ENCODE measurements at regions not wholly inside any gene's neighbourhood (a gene's known extent, or its start where the extent isn't known, plus 50 kb on each side); places are given as distances from the start of the nearest gene placed in this dataset.

GRCh38 chr5:82519558-82519957 is 241.4 kb upstream of the RPS23 start:
- Histone ChIP-seq H3K4me1 (ENCODE audit: insufficient read depth, poor library complexity, severe bottlenecking) (no peaks in the 10 kb centered on the region), H3K27ac (ENCODE audit: poor library complexity, severe bottlenecking) (no peak overlapping the region), H3K36me3 (ENCODE audit: low read depth) (no peaks in the 10 kb centered on the region), H3K9me3 (ENCODE audit: severe bottlenecking) (no peaks in the 10 kb centered on the region), H3K4me3 (ENCODE audit: severe bottlenecking) (no peak overlapping the region), H3K27me3 (ENCODE audit: insufficient read depth, poor library complexity, severe bottlenecking) (no peaks in the 10 kb centered on the region)
- TF ChIP-seq CTCF (IDR thresholded peaks at IDR 0.05; ENCODE audit: poor library complexity, severe bottlenecking): no peak
- DNase-seq (ENCODE audit: low spot score) (no peak), ATAC-seq (ENCODE audit: low read depth) (peak; percentile 33; the same call in 1 of the 3 replicates)

DNA sequence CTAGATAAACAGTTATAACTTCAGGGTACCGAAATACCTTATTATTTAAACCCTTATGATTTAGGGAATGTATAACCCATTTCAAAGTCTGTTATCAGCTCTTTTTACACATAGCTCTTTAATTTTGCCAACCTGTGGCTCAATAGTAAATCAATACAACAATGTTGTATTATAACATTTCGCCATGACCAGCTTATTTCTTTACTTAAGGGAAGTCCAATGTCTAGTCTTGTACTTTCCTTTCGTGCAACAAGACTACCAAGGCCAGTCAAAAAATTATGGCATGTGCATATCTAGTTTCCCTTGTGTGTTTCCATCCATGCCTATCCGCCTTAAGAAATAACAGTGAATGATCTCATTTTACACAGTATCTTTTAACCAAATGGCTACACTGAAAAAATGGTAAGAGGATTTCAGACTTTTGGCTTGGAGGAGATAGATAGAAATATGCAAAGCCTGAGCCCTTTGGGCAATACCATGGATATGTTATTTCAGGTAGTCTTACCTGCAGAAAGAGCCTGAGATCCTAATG is 239.5 kb upstream of the RPS23 start:
- DNase-seq (ENCODE audit: low spot score): no peak
- H3K27me3 ChIP-seq (ENCODE audit: insufficient read depth, poor library complexity, severe bottlenecking): no peaks in the 10 kb centered on the region
- ATAC-seq (ENCODE audit: low read depth): no peak
- H3K4me1 ChIP-seq (ENCODE audit: insufficient read depth, poor library complexity, severe bottlenecking): no peaks in the 10 kb centered on the region
- no peaks in the 10 kb centered on the region for H3K9me3 ChIP-seq (ENCODE audit: severe bottlenecking)
- no peak overlapping the region for H3K27ac ChIP-seq (ENCODE audit: poor library complexity, severe bottlenecking)
- no peak overlapping the region for H3K4me3 ChIP-seq (ENCODE audit: severe bottlenecking)
- H3K36me3 ChIP-seq (ENCODE audit: low read depth): no peaks in the 10 kb centered on the region
- TF ChIP-seq CTCF (IDR thresholded peaks at IDR 0.05; ENCODE audit: poor library complexity, severe bottlenecking): no peak

DNA sequence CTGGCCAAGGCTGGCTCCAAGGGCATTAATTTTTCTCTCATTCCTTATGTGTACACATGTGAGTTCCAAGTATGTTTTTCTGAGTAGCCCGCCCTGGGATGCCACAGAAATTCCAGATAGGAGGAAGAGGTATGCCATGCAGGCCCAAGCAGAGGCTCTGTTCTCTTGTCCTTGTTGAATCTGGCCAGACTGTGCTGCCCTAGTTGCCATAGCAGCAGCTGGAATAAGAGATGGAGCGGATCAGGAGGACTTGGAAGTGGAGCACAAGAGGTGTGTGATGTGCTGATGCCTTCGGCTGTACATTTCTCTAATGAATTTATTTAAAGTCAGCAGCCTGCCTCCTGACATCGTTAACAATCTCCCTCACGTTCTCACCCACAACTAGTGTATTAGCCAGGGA is 235.6 kb upstream of the RPS23 start:
- Histone ChIP-seq H3K9me3 (ENCODE audit: severe bottlenecking) (no peaks in the 10 kb centered on the region), H3K36me3 (ENCODE audit: low read depth) (no peaks in the 10 kb centered on the region), H3K4me3 (ENCODE audit: severe bottlenecking) (no peak overlapping the region), H3K4me1 (ENCODE audit: insufficient read depth, poor library complexity, severe bottlenecking) (no peaks in the 10 kb centered on the region), H3K27ac (ENCODE audit: poor library complexity, severe bottlenecking) (no peak overlapping the region), H3K27me3 (ENCODE audit: insufficient read depth, poor library complexity, severe bottlenecking) (no peaks in the 10 kb centered on the region)
- no peak for TF ChIP-seq CTCF (IDR thresholded peaks at IDR 0.05; ENCODE audit: poor library complexity, severe bottlenecking)
- peak; percentile 14; the same call in 1 of the 3 replicates for ATAC-seq (ENCODE audit: low read depth)
- DNase-seq (ENCODE audit: low spot score): no peak

- DNase-seq (ENCODE audit: low spot score): no peak
- Histone ChIP-seq H3K4me1 (ENCODE audit: insufficient read depth, poor library complexity, severe bottlenecking) (no peaks in the 10 kb centered on the region), H3K27ac (ENCODE audit: poor library complexity, severe bottlenecking) (no peak overlapping the region), H3K36me3 (ENCODE audit: low read depth) (no peaks in the 10 kb centered on the region), H3K4me3 (ENCODE audit: severe bottlenecking) (no peak overlapping the region), H3K9me3 (ENCODE audit: severe bottlenecking) (no peaks in the 10 kb centered on the region), H3K27me3 (ENCODE audit: insufficient read depth, poor library complexity, severe bottlenecking) (no peaks in the 10 kb centered on the region)
- no peak for TF ChIP-seq CTCF (IDR thresholded peaks at IDR 0.05; ENCODE audit: poor library complexity, severe bottlenecking)
- ATAC-seq (ENCODE audit: low read depth): no peak
Observed at GRCh38 chr5:82512025-82512424, 233.9 kb upstream of the RPS23 start.

DNA sequence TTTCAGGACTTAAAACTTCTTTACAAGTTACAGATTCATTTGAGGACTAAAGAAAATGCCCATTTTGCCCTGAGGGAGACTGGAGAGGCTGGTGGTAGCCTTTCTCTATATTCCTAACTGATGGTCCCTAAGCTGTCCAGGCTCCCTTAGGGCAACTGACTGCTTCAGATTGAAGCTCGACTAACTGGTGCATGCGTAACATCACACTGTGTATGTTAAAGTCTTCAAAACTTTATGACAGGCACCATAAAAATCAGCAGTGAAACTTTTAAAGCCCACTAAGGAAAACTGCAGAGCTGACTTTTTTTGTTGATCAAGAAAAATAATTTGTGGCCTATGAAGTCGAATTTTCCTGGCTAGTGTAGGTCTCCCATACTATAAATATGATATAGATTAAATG is 233.0 kb upstream of the RPS23 start:
- Histone ChIP-seq H3K4me1 (ENCODE audit: insufficient read depth, poor library complexity, severe bottlenecking) (no peaks in the 10 kb centered on the region), H3K4me3 (ENCODE audit: severe bottlenecking) (no peak overlapping the region), H3K27me3 (ENCODE audit: insufficient read depth, poor library complexity, severe bottlenecking) (no peaks in the 10 kb centered on the region), H3K27ac (ENCODE audit: poor library complexity, severe bottlenecking) (no peak overlapping the region), H3K9me3 (ENCODE audit: severe bottlenecking) (no peaks in the 10 kb centered on the region), H3K36me3 (ENCODE audit: low read depth) (no peaks in the 10 kb centered on the region)
- no peak for ATAC-seq (ENCODE audit: low read depth)
- TF ChIP-seq CTCF (IDR thresholded peaks at IDR 0.05; ENCODE audit: poor library complexity, severe bottlenecking): no peak
- DNase-seq (ENCODE audit: low spot score): no peak

Data from RWPE2 (cell line).